ENCODE measurements at regions not wholly inside any gene's neighbourhood (a gene's known extent, or its start where the extent isn't known, plus 50 kb on each side); places are given as distances from the start of the nearest gene placed in this dataset.

DNA sequence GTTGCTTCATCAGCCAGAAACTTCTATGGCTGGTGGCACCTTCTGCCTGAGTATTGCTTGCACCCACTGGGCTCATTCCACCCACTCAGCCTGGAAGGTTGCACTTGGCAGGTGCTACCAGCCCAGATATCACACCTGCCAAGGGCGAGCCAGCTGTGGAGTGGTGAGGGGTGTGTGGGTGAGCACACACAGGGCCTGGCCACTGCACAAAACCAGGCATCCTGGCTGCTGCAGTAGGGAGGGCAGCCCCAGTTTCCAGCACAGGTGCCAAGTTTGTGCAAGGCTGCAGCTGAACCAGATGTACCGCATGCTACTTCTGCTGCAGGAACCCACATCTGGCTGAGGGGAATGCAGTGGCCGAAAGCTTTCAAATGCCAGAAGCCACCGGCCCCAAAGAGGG is 1147.8 kb downstream of the FSCB start:
- no peaks in the 10 kb centered on the region for H3K4me1 Mint-ChIP-seq (ENCODE audit: low read depth)
- no peak overlapping the region for H3K27ac Mint-ChIP-seq (ENCODE audit: unreplicated experiment)
- H3K4me3 Mint-ChIP-seq (ENCODE audit: unreplicated experiment), result no peak overlapping the region
- TF ChIP-seq, protein P1, sequence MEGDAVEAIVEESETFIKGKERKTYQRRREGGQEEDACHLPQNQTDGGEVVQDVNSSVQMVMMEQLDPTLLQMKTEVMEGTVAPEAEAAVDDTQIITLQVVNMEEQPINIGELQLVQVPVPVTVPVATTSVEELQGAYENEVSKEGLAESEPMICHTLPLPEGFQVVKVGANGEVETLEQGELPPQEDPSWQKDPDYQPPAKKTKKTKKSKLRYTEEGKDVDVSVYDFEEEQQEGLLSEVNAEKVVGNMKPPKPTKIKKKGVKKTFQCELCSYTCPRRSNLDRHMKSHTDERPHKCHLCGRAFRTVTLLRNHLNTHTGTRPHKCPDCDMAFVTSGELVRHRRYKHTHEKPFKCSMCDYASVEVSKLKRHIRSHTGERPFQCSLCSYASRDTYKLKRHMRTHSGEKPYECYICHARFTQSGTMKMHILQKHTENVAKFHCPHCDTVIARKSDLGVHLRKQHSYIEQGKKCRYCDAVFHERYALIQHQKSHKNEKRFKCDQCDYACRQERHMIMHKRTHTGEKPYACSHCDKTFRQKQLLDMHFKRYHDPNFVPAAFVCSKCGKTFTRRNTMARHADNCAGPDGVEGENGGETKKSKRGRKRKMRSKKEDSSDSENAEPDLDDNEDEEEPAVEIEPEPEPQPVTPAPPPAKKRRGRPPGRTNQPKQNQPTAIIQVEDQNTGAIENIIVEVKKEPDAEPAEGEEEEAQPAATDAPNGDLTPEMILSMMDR (IDR thresholded peaks at IDR 0.05), result no peak
- H3K9me3 Mint-ChIP-seq (ENCODE audit: low read depth), result no peaks in the 10 kb centered on the region
- H3K36me3 Mint-ChIP-seq (ENCODE audit: low read depth), result no peaks in the 10 kb centered on the region
- DNase-seq (ENCODE audit: low spot score), result peak; percentile 75
- H3K27me3 Mint-ChIP-seq (ENCODE audit: low read depth), result no peaks in the 10 kb centered on the region

DNA sequence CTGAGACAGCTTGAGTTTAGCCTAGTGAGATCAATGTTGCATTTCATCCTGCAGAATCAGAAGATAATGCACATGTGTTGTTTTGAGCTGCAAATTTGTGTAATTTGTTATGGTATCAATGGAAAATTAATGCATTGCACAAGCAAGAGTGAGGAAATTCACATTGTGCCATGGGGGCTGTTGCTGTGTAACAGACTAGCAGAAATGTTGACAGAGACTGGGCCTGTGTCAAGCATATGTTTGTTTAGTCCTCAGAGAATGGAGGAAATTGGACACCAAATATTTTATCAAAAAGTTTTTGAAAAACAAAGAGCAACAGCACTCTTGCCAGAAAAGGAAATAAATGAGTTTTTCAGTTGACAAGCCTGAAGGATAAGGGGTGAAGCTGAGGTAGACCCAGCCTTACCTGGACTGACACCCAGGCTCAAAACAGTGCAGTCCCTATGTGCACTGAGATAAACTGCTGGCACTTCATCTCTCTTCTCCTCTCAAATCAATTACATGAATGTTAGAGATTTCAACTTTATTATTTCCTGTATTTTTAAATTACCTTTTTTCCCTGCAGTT is 1150.0 kb downstream of the FSCB start:
- no peaks in the 10 kb centered on the region for H3K4me1 Mint-ChIP-seq (ENCODE audit: low read depth)
- no peak overlapping the region for H3K4me3 Mint-ChIP-seq (ENCODE audit: unreplicated experiment)
- TF ChIP-seq, protein P1 (IDR thresholded peaks at IDR 0.05), result no peak
- DNase-seq (ENCODE audit: low spot score), result no peak
- H3K36me3 Mint-ChIP-seq (ENCODE audit: low read depth), result no peaks in the 10 kb centered on the region
- no peaks in the 10 kb centered on the region for H3K9me3 Mint-ChIP-seq (ENCODE audit: low read depth)
- no peaks in the 10 kb centered on the region for H3K27me3 Mint-ChIP-seq (ENCODE audit: low read depth)
- H3K27ac Mint-ChIP-seq (ENCODE audit: unreplicated experiment), result no peak overlapping the region

DNA sequence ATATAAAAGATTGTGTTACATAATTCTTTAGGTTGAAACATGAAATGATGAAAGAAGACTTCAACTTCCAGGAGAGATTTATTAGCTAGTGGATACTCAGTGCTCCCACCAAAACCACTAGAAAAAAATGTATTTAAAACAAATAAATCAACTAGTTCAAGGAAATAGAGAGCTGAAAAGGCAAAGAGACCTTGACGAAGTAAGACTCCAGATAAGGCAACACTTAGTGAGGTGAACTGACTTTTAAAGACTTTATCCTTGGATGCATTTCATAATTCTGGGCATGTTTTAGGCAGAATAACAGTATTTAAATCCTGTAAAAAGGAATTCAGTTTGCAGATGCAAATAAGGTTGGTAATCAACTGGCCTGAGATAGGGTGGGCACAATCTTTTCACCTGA is 1150.7 kb downstream of the FSCB start:
- Mint-ChIP-seq H3K27me3 (ENCODE audit: low read depth) (no peaks in the 10 kb centered on the region), H3K36me3 (ENCODE audit: low read depth) (no peaks in the 10 kb centered on the region), H3K27ac (ENCODE audit: unreplicated experiment) (no peak overlapping the region), H3K4me3 (ENCODE audit: unreplicated experiment) (no peak overlapping the region), H3K9me3 (ENCODE audit: low read depth) (no peaks in the 10 kb centered on the region), H3K4me1 (ENCODE audit: low read depth) (no peaks in the 10 kb centered on the region)
- DNase-seq (ENCODE audit: low spot score), result no peak
- TF ChIP-seq, protein P1 (IDR thresholded peaks at IDR 0.05), result no peak

DNA sequence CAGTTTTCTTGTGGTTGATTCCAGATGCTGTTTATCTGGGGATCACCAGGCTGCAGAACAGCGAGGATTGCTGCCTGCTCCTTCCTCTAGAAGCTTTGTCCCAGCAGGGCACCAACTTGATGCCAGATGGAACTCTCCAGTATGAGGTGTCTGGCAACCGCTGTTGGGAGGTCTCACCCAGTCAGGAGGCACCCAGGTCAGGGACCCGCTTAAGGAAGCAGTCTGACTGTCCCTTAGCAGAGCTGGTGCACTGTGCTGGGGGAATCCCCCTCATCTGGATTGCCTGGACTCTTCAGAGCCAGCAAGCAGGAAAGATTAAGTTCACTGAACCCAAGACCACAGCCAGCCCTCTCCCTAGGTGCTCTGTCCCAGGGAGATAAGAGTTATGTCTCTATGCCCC is 1165.2 kb downstream of the FSCB start:
- DNase-seq (ENCODE audit: low spot score), result no peak
- Mint-ChIP-seq H3K36me3 (ENCODE audit: low read depth) (no peaks in the 10 kb centered on the region), H3K27me3 (ENCODE audit: low read depth) (no peaks in the 10 kb centered on the region), H3K4me3 (ENCODE audit: unreplicated experiment) (no peak overlapping the region), H3K27ac (ENCODE audit: unreplicated experiment) (no peak overlapping the region), H3K9me3 (ENCODE audit: low read depth) (peaks cover 28% of the 10 kb centered on the region), H3K4me1 (ENCODE audit: low read depth) (no peaks in the 10 kb centered on the region)
- TF ChIP-seq, protein P1 (IDR thresholded peaks at IDR 0.05), result no peak

DNA sequence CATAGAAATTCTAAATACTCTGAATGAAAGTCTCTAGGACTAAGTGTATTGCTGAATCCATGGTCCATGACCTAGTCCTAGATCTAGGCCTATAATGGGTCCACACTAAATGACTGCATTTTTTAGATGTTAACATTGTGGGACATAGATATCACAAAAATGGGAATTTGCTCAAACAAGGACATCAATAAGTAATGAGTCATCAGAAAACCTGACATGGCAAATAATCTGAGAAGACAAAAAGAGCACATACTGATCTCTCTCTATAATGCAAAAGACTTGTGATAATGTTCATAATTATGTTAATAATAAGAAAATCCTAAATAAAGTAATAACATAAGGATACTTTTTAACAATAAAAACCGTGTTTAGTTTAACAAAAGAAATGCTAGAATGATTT is 1168.4 kb downstream of the FSCB start:
- Mint-ChIP-seq H3K27ac (ENCODE audit: unreplicated experiment) (no peak overlapping the region), H3K9me3 (ENCODE audit: low read depth) (peaks cover 15% of the 10 kb centered on the region), H3K4me3 (ENCODE audit: unreplicated experiment) (no peak overlapping the region), H3K36me3 (ENCODE audit: low read depth) (no peaks in the 10 kb centered on the region), H3K4me1 (ENCODE audit: low read depth) (no peaks in the 10 kb centered on the region), H3K27me3 (ENCODE audit: low read depth) (no peaks in the 10 kb centered on the region)
- TF ChIP-seq, protein P1 (IDR thresholded peaks at IDR 0.05), result no peak
- no peak for DNase-seq (ENCODE audit: low spot score)

Data from chondrocyte (in vitro differentiated cells).